ENCODE measurements at regions not wholly inside any gene's neighbourhood (a gene's known extent, or its start where the extent isn't known, plus 50 kb on each side); places are given as distances from the start of the nearest gene placed in this dataset.

DNA sequence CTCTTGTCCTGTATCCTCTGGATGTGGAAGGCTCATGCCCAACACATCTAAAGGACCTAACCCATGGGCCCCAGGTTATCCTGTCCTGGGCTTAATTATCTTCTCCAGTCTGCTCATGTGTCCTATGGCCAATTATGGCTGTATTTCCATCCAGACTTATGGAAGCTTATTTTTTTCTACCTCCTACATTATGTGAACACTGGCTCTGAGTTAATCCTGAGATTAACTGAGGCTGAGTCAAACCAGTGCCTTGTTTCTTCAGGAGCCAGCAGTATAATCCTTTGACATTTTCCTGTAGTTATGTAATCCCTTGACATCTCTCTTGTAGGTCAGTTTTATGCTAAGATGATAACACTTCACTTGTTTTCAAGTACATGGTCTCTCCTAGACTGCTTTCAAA lies 213.6 kb downstream of the PMAIP1 start:
- no peaks in the 10 kb centered on the region for H3K9me2 ChIP-seq (replicated peaks; ENCODE audit: insufficient read depth, low read length)

DNA sequence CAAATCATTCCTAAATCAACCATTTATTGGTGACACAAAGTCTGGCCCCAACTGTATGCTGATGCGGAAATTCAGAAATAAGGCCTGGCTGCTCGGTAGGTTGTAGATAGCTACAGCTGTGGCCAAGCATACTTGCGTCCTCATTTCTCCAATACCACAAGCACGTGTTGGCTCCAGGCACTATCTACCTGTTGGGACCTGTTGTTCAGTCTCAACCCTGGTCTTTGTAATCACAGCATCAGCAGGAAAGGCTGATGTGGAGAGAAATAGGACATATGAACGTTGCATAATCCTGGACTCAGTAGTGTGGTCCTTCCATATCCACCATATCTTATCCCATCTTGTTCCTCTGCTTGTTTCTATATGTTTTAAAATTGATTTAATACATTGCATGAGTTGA lies 212.6 kb downstream of the PMAIP1 start:
- Histone ChIP-seq H3K4me2 (ENCODE audit: low read depth, low read length, poor library complexity, severe bottlenecking) (no peak overlapping the region), H3K9ac (ENCODE audit: low read length) (no peak overlapping the region), H3K27ac (ENCODE audit: low read length) (no peak overlapping the region), H3K27me3 (ENCODE audit: low read length) (no peaks in the 10 kb centered on the region), H4K20me1 (ENCODE audit: insufficient read depth, low read depth, low read length) (no peaks in the 10 kb centered on the region), H3K79me2 (ENCODE audit: low read length) (no peaks in the 10 kb centered on the region), H3K9me2 (replicated peaks; ENCODE audit: insufficient read depth, low read length) (no peaks in the 10 kb centered on the region), H3K9me3 (ENCODE audit: low read length) (no peaks in the 10 kb centered on the region), H2AFZ (ENCODE audit: low read length) (no peak overlapping the region), H3K4me1 (ENCODE audit: low read length) (no peaks in the 10 kb centered on the region), H3K36me3 (ENCODE audit: insufficient read depth, low read length) (no peaks in the 10 kb centered on the region), H3K4me3 (ENCODE audit: low read length) (no peak overlapping the region)
- DNase-seq: no peak

More for the DNA sequence above, 213.6 kb downstream of the PMAIP1 start:
- Histone ChIP-seq H3K4me1 (ENCODE audit: low read length) (no peaks in the 10 kb centered on the region), H3K9me3 (ENCODE audit: low read length) (no peaks in the 10 kb centered on the region), H2AFZ (ENCODE audit: low read length) (no peak overlapping the region), H3K27me3 (ENCODE audit: low read length) (no peaks in the 10 kb centered on the region), H3K79me2 (ENCODE audit: low read length) (no peaks in the 10 kb centered on the region), H3K9ac (ENCODE audit: low read length) (no peak overlapping the region), H3K4me3 (ENCODE audit: low read length) (no peak overlapping the region), H3K27ac (ENCODE audit: low read length) (no peak overlapping the region), H3K4me2 (ENCODE audit: low read depth, low read length, poor library complexity, severe bottlenecking) (no peak overlapping the region), H3K36me3 (ENCODE audit: insufficient read depth, low read length) (no peaks in the 10 kb centered on the region), H4K20me1 (ENCODE audit: insufficient read depth, low read depth, low read length) (no peaks in the 10 kb centered on the region)
- no peak for DNase-seq

DNA sequence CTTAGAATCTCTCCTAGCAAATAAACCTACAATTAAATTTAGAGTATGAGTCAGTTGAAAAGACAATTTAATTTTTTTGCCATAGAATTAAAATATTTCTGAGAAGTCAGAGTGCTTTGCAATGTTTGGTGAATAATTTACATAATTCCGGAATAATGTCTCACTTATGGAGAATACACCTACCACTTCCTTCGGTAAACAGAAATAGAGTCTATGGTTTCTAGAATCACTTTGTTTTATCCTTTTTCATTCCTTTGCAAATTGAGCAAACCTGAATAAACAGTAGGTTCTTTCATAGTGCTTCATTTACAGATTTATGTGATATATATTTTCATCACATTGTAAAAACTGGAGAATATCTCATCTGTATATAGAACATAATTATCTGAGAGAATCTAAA lies 211.7 kb downstream of the PMAIP1 start:
- Histone ChIP-seq H3K79me2 (ENCODE audit: low read length) (no peaks in the 10 kb centered on the region), H3K9ac (ENCODE audit: low read length) (no peak overlapping the region), H3K4me1 (ENCODE audit: low read length) (no peaks in the 10 kb centered on the region), H3K36me3 (ENCODE audit: insufficient read depth, low read length) (no peaks in the 10 kb centered on the region), H2AFZ (ENCODE audit: low read length) (no peak overlapping the region), H3K27ac (ENCODE audit: low read length) (no peak overlapping the region), H3K27me3 (ENCODE audit: low read length) (no peaks in the 10 kb centered on the region), H3K9me3 (ENCODE audit: low read length) (no peaks in the 10 kb centered on the region), H3K4me2 (ENCODE audit: low read depth, low read length, poor library complexity, severe bottlenecking) (no peak overlapping the region), H3K4me3 (ENCODE audit: low read length) (no peak overlapping the region), H3K9me2 (replicated peaks; ENCODE audit: insufficient read depth, low read length) (no peaks in the 10 kb centered on the region), H4K20me1 (ENCODE audit: insufficient read depth, low read depth, low read length) (no peaks in the 10 kb centered on the region)
- DNase-seq: no peak

GRCh38 chr18:60110836-60111235 lies 211.0 kb downstream of the PMAIP1 start:
- Histone ChIP-seq H3K79me2 (ENCODE audit: low read length) (no peaks in the 10 kb centered on the region), H3K9me2 (replicated peaks; ENCODE audit: insufficient read depth, low read length) (no peaks in the 10 kb centered on the region), H3K4me3 (ENCODE audit: low read length) (no peak overlapping the region), H3K36me3 (ENCODE audit: insufficient read depth, low read length) (no peaks in the 10 kb centered on the region), H4K20me1 (ENCODE audit: insufficient read depth, low read depth, low read length) (no peaks in the 10 kb centered on the region), H3K27ac (ENCODE audit: low read length) (no peak overlapping the region), H3K4me2 (ENCODE audit: low read depth, low read length, poor library complexity, severe bottlenecking) (no peak overlapping the region), H3K4me1 (ENCODE audit: low read length) (no peaks in the 10 kb centered on the region), H2AFZ (ENCODE audit: low read length) (no peak overlapping the region), H3K9me3 (ENCODE audit: low read length) (no peaks in the 10 kb centered on the region), H3K9ac (ENCODE audit: low read length) (no peak overlapping the region), H3K27me3 (ENCODE audit: low read length) (no peaks in the 10 kb centered on the region)
- DNase-seq: no peak

DNA sequence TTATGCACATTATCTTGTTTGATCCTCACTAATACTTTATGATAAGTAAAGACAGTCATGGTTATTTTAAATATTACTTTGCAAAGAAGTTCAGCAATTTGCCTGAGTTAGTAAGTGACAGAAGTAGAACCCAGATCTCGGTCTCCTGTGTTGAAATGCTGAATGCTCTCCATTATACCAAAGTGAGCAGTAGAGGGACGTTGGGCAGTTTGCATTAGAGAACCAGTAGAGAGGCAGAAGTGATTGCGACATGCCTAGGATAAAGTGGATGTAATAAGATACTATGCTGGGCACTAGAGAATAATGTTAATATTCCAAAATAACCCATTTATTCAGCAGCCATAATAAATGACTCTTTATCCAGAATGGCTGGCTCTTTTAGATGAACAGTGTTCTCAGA lies 201.0 kb downstream of the PMAIP1 start:
- H3K79me2 ChIP-seq (ENCODE audit: low read length): no peaks in the 10 kb centered on the region
- H3K4me3 ChIP-seq (ENCODE audit: low read length): no peak overlapping the region
- no peaks in the 10 kb centered on the region for H3K36me3 ChIP-seq (ENCODE audit: insufficient read depth, low read length)
- DNase-seq: no peak
- H3K9ac ChIP-seq (ENCODE audit: low read length): no peak overlapping the region
- no peaks in the 10 kb centered on the region for H3K27me3 ChIP-seq (ENCODE audit: low read length)
- H3K4me1 ChIP-seq (ENCODE audit: low read length): no peaks in the 10 kb centered on the region
- H3K9me3 ChIP-seq (ENCODE audit: low read length): peaks cover 2% of the 10 kb centered on the region; the same call in 1 of the 2 replicates
- H2AFZ ChIP-seq (ENCODE audit: low read length): no peak overlapping the region
- H3K27ac ChIP-seq (ENCODE audit: low read length): no peak overlapping the region
- no peaks in the 10 kb centered on the region for H3K9me2 ChIP-seq (replicated peaks; ENCODE audit: insufficient read depth, low read length)
- no peaks in the 10 kb centered on the region for H4K20me1 ChIP-seq (ENCODE audit: insufficient read depth, low read depth, low read length)
- H3K4me2 ChIP-seq (ENCODE audit: low read depth, low read length, poor library complexity, severe bottlenecking): no peak overlapping the region

- peaks cover 2% of the 10 kb centered on the region; the same call in 1 of the 2 replicates for H3K9me3 ChIP-seq (ENCODE audit: low read length)
- H3K9ac ChIP-seq (ENCODE audit: low read length): no peak overlapping the region
- H3K9me2 ChIP-seq (replicated peaks; ENCODE audit: insufficient read depth, low read length): no peaks in the 10 kb centered on the region
- H3K79me2 ChIP-seq (ENCODE audit: low read length): no peaks in the 10 kb centered on the region
- no peak overlapping the region for H3K4me2 ChIP-seq (ENCODE audit: low read depth, low read length, poor library complexity, severe bottlenecking)
- no peaks in the 10 kb centered on the region for H3K4me1 ChIP-seq (ENCODE audit: low read length)
- no peaks in the 10 kb centered on the region for H4K20me1 ChIP-seq (ENCODE audit: insufficient read depth, low read depth, low read length)
- no peak overlapping the region for H3K4me3 ChIP-seq (ENCODE audit: low read length)
- no peak overlapping the region for H3K27ac ChIP-seq (ENCODE audit: low read length)
- no peak overlapping the region for H2AFZ ChIP-seq (ENCODE audit: low read length)
- no peak for DNase-seq
- H3K27me3 ChIP-seq (ENCODE audit: low read length): no peaks in the 10 kb centered on the region
- no peaks in the 10 kb centered on the region for H3K36me3 ChIP-seq (ENCODE audit: insufficient read depth, low read length)
Measured at GRCh38 chr18:60099709-60100108, 199.9 kb downstream of the PMAIP1 start.

GRCh38 chr18:60096428-60096827 lies 196.6 kb downstream of the PMAIP1 start:
- Histone ChIP-seq H2AFZ (ENCODE audit: low read length) (no peak overlapping the region), H3K9ac (ENCODE audit: low read length) (no peak overlapping the region), H3K9me3 (ENCODE audit: low read length) (peaks cover 2% of the 10 kb centered on the region; the same call in 1 of the 2 replicates)

DNA sequence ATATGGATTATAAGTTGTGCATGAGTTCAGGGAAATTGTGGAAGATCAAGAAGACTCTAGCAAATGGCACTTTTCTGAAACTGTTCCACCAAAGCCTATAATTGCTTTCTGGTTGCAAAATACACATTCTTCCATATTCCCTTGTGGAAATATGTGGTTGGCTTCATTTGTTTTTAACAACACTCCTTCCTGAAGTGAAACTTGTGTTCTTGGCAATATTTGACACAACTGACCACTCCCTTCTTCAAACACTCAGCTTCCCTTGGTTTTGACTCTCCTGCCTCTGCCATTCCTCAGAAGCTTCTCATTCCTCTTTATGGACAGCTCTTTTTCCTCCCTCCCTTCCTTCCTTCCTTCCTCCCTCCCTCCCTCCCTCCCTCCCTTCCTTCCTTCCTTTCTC lies 192.3 kb downstream of the PMAIP1 start:
- no peak overlapping the region for H3K9ac ChIP-seq (ENCODE audit: low read length)
- H4K20me1 ChIP-seq (ENCODE audit: insufficient read depth, low read depth, low read length): no peaks in the 10 kb centered on the region
- H3K9me2 ChIP-seq (replicated peaks; ENCODE audit: insufficient read depth, low read length): no peaks in the 10 kb centered on the region
- H3K27me3 ChIP-seq (ENCODE audit: low read length): no peaks in the 10 kb centered on the region
- H3K4me2 ChIP-seq (ENCODE audit: low read depth, low read length, poor library complexity, severe bottlenecking): no peak overlapping the region
- no peak overlapping the region for H2AFZ ChIP-seq (ENCODE audit: low read length)
- H3K9me3 ChIP-seq (ENCODE audit: low read length): no peaks in the 10 kb centered on the region
- H3K4me3 ChIP-seq (ENCODE audit: low read length): no peak overlapping the region
- no peak for DNase-seq
- no peaks in the 10 kb centered on the region for H3K4me1 ChIP-seq (ENCODE audit: low read length)
- H3K27ac ChIP-seq (ENCODE audit: low read length): no peak overlapping the region
- H3K79me2 ChIP-seq (ENCODE audit: low read length): no peaks in the 10 kb centered on the region
- no peaks in the 10 kb centered on the region for H3K36me3 ChIP-seq (ENCODE audit: insufficient read depth, low read length)

More at GRCh38 chr18:60096428-60096827, 196.6 kb downstream of the PMAIP1 start:
- DNase-seq: no peak
- Histone ChIP-seq H3K9me2 (replicated peaks; ENCODE audit: insufficient read depth, low read length) (no peaks in the 10 kb centered on the region), H3K4me1 (ENCODE audit: low read length) (no peaks in the 10 kb centered on the region), H3K27ac (ENCODE audit: low read length) (no peak overlapping the region), H3K4me3 (ENCODE audit: low read length) (no peak overlapping the region), H3K27me3 (ENCODE audit: low read length) (no peaks in the 10 kb centered on the region), H3K4me2 (ENCODE audit: low read depth, low read length, poor library complexity, severe bottlenecking) (no peak overlapping the region), H4K20me1 (ENCODE audit: insufficient read depth, low read depth, low read length) (no peaks in the 10 kb centered on the region), H3K36me3 (ENCODE audit: insufficient read depth, low read length) (no peaks in the 10 kb centered on the region), H3K79me2 (ENCODE audit: low read length) (no peaks in the 10 kb centered on the region)

DNA sequence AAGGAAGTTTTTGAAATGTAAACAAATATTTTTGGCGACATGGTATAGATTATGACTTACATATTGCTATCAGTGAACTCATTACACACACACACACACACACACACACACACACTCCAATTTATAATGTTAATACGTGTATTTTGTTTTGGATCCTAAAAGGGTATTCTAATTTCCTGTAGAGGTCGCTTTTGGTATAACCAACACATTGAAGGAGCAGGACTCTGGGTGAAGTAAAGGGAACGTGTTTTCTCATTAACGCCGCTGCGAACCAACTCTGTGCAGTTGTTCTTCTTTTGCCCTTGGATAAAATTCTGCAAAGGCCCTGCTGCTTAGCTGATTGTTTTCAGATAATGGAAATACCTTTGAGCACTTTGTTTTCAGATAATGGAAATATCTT lies 190.4 kb downstream of the PMAIP1 start:
- no peaks in the 10 kb centered on the region for H3K36me3 ChIP-seq (ENCODE audit: insufficient read depth, low read length)
- H3K79me2 ChIP-seq (ENCODE audit: low read length): no peaks in the 10 kb centered on the region
- H4K20me1 ChIP-seq (ENCODE audit: insufficient read depth, low read depth, low read length): no peaks in the 10 kb centered on the region
- no peaks in the 10 kb centered on the region for H3K27me3 ChIP-seq (ENCODE audit: low read length)
- H3K4me1 ChIP-seq (ENCODE audit: low read length): no peaks in the 10 kb centered on the region
- DNase-seq: peak; percentile 64
- no peak overlapping the region for H3K9ac ChIP-seq (ENCODE audit: low read length)
- H3K4me3 ChIP-seq (ENCODE audit: low read length): no peak overlapping the region
- no peaks in the 10 kb centered on the region for H3K9me2 ChIP-seq (replicated peaks; ENCODE audit: insufficient read depth, low read length)
- H3K9me3 ChIP-seq (ENCODE audit: low read length): no peaks in the 10 kb centered on the region
- no peak overlapping the region for H3K4me2 ChIP-seq (ENCODE audit: low read depth, low read length, poor library complexity, severe bottlenecking)
- H2AFZ ChIP-seq (ENCODE audit: low read length): no peak overlapping the region
- no peak overlapping the region for H3K27ac ChIP-seq (ENCODE audit: low read length)
